Ovary (tissue), 3 donors: ENCODE measurements at regions not wholly inside any gene's neighbourhood (a gene's known extent, or its start where the extent isn't known, plus 50 kb on each side); places are given as distances from the start of the nearest gene placed in this dataset.

ENCODE experiments used
- EP300 ChIP-seq: sonication (generic); formaldehyde crosslinking; IDR thresholded peaks from one replicate; pipeline ENCODE4 v1.6.1; 2017; ENCODE audit warnings: antibody characterized with exemption
- POLR2A ChIP-seq: fragments of 450-650 bp; IDR thresholded peaks from one replicate; pipeline ENCODE4 v1.6.1; 2017; ENCODE audit warnings: antibody characterized with exemption, mild to moderate bottlenecking, moderate library complexity
- TF ChIP-seq, protein P1 (sequence below), 3 donors: fragments of 450-650 bp in 2 of 3; fragments of 200-600 bp in 1 of 3; IDR thresholded peaks; one replicate each; pipeline versions ENCODE4 v1.5.1 to v1.8.0; 2016 to 2022; ENCODE audit warnings: antibody characterized with exemption in 3 of 3, mild to moderate bottlenecking in 1 of 3
- donor health status: DM: no; HTN: no; CAD: no.

GRCh38 chr16:47847220-47847970 lies 308.4 kb downstream of the ABCC12 start:
- TF ChIP-seq EP300 (no peak), POLR2A (no peak)
- TF ChIP-seq, protein P1, sequence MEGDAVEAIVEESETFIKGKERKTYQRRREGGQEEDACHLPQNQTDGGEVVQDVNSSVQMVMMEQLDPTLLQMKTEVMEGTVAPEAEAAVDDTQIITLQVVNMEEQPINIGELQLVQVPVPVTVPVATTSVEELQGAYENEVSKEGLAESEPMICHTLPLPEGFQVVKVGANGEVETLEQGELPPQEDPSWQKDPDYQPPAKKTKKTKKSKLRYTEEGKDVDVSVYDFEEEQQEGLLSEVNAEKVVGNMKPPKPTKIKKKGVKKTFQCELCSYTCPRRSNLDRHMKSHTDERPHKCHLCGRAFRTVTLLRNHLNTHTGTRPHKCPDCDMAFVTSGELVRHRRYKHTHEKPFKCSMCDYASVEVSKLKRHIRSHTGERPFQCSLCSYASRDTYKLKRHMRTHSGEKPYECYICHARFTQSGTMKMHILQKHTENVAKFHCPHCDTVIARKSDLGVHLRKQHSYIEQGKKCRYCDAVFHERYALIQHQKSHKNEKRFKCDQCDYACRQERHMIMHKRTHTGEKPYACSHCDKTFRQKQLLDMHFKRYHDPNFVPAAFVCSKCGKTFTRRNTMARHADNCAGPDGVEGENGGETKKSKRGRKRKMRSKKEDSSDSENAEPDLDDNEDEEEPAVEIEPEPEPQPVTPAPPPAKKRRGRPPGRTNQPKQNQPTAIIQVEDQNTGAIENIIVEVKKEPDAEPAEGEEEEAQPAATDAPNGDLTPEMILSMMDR (IDR thresholded peaks at IDR 0.05): no peak
